Choroid plexus epithelial cell (primary cell): ENCODE measurements at regions not wholly inside any gene's neighbourhood (a gene's known extent, or its start where the extent isn't known, plus 50 kb on each side); places are given as distances from the start of the nearest gene placed in this dataset.
A peak's percentile ranks its signal among the peaks of the same experiment; 100 is the strongest.

Source experiments
- DNase-seq: peaks from one replicate; pipeline ENCODE4 v3.0.0-alpha.2; 2010; ENCODE audit warnings: low read depth
- H3K4me3 ChIP-seq: 2 replicates; pipeline ENCODE4 v1.5.1; 2011; ENCODE audit warnings: low read depth, mild to moderate bottlenecking, control low read depth, low read length, moderate library complexity
- CTCF ChIP-seq: conservative IDR thresholded peaks from 2 replicates; pipeline ENCODE4 v1.5.1; 2011; ENCODE audit warnings: low read depth, mild to moderate bottlenecking, control low read depth, inconsistent platforms, low read length, moderate library complexity

DNA sequence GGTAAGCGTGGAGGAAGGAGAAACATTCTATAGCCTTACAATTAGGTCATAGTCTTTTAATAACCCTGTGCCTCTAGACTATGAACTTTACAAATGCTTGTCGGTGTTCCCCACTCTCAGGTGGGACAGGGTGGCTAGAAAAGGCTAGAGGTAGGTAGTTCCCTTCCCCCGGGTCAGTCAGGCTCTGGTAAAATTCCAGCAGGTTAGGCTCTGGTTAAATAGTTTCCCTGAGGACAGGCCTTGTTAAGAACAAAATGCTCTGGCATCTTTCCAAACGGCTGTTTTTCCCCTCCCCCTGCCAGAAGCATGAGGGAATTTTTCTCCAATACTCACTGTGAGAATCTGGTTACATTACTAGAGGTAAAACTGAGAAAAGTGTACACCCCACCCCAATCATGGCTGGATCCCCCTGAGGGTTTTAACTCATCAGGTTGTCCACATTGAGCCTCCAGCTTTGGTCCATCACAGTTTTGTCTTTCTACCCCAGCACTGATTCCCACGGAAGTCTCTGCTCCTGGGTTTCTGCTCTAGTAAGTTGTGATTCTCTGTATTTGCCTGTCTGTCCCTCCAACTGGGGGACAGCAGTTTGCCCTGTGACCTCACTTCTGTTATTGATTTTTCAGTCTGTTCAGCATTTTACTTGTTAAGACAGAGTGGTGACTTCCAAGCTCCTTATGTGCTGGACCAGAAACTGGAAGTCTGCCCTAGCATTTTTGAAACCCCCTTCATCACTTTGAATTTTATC is 84.7 kb upstream of the ADGRF1 start:
- DNase-seq = peak; percentile 80
- H3K4me3 ChIP-seq = no peak overlapping the region
- no peak for TF ChIP-seq CTCF

DNA sequence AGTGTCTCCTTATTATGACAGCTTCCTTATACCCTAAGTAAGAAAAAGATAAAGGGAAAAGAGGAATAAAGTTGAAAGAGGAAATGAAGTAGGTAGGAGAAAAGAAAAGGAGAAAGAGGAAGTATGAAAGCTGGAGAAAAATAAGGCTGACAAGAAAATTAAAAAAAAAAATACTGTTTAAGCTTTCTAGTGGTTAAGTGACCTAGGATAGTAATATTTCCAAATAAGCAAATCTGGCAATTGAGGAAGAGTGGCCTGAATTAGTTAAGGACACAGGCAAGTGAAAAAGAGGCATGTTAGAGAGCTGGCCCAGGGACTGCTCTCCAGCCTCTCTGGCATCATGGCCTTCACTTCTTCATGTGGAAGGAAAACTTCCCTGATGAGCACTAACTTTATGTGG is 76.5 kb upstream of the ADGRF1 start:
- TF ChIP-seq CTCF = no peak
- DNase-seq = no peak
- H3K4me3 ChIP-seq = no peak overlapping the region

DNA sequence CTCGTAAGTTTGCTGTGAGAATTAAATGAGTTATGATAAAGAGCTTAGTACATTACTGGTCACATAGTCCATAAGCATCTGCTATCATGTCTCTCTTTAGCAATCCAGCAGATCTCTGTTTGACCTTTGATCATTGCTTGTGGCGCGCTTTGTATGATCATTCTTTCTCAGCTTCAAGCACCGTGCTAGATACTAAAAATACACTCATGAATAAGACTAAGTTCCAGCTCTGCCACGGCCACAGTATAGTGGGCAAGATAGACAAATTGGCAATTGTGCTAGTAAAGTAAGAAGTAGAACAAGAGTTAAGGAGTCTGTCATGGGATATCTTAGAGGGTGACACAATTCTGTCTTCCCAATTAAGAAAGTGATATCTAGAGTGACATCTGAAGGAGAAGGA is 75.2 kb upstream of the ADGRF1 start:
- no peak for DNase-seq
- no peak overlapping the region for H3K4me3 ChIP-seq
- no peak for TF ChIP-seq CTCF

DNA sequence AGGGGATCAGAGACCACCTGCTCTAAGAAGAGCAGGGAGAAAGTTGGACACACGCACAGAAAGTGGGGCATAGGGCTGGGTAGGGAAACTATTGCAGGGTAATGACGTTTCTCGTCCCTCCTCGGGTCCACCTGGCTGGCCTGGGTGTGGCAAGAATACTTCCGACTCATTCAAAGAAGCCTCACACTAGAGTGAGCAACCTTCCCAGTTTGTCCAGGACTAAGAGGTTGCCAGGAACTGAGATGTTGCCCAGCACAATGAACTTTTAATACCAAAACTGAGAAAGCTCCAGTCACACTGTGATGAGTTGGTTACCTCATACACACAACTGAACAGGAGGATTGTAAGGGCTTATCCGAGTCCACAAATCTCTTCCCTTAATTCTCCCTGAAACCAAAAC is 74.5 kb upstream of the ADGRF1 start:
- no peak overlapping the region for H3K4me3 ChIP-seq
- TF ChIP-seq CTCF = no peak
- DNase-seq = no peak

GRCh38 chr6:47116086-47116485 is 74.0 kb upstream of the ADGRF1 start:
- no peak for DNase-seq
- no peak overlapping the region for H3K4me3 ChIP-seq
- TF ChIP-seq CTCF = no peak

GRCh38 chr6:47114460-47114859 is 72.3 kb upstream of the ADGRF1 start:
- no peak for TF ChIP-seq CTCF
- no peak overlapping the region for H3K4me3 ChIP-seq
- no peak for DNase-seq

- no peak overlapping the region for H3K4me3 ChIP-seq
- no peak for TF ChIP-seq CTCF
- DNase-seq = peak; percentile 77
Observed at GRCh38 chr6:47112317-47112716, 70.2 kb upstream of the ADGRF1 start.
